ENCODE measurements at regions not wholly inside any gene's neighbourhood (a gene's known extent, or its start where the extent isn't known, plus 50 kb on each side); places are given as distances from the start of the nearest gene placed in this dataset.

DNA sequence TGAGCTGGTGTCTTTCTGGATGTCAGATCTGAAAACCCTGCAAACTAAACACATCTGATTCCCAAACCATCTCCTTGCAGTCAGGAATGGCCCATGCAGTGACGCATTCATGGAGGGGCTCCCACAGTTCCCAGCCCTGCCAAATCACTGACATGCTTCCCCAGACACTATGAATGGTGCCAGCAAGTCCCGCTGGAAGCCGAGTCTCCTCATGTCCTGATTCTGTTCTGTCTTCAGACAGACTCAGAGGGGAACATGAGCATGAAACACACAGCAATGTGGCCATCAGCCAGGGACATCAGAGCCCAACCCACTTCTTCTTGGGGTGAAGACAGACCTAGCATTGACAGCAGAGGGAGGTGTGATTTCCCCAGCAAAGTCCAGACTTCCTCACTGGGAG, 83.7 kb downstream of the TTC32 start:
- FAIRE-seq = no peak
- Histone ChIP-seq H3K27me3 (ENCODE audit: control insufficient read depth in 3 of 3, insufficient read depth in 3 of 3, low read length in 3 of 3) (no peaks in the 10 kb centered on the region), H3K27ac (ENCODE audit: low read depth in 1 of 3, low read length in 2 of 3) (no peak overlapping the region), H3K9me3 (ENCODE audit: control insufficient read depth in 2 of 2, insufficient read depth in 1 of 2, low read depth in 1 of 2, low read length in 1 of 2) (no peaks in the 10 kb centered on the region), H3K4me1 (ENCODE audit: control insufficient read depth in 3 of 3, insufficient read depth in 2 of 3, low read depth in 1 of 3, low read length in 2 of 3) (no peaks in the 10 kb centered on the region), H3K4me3 (ENCODE audit: low read depth in 1 of 3, low read length in 3 of 3) (no peak overlapping the region), H3K36me3 (ENCODE audit: control insufficient read depth in 3 of 3, insufficient read depth in 2 of 3, low read depth in 1 of 3, low read length in 3 of 3) (no peaks in the 10 kb centered on the region)
- 86 to 91% (median 87%) methylated on average over 3 of the region's 3 CpGs for WGBS, 3 donors
- no peak for DNase-seq

DNA sequence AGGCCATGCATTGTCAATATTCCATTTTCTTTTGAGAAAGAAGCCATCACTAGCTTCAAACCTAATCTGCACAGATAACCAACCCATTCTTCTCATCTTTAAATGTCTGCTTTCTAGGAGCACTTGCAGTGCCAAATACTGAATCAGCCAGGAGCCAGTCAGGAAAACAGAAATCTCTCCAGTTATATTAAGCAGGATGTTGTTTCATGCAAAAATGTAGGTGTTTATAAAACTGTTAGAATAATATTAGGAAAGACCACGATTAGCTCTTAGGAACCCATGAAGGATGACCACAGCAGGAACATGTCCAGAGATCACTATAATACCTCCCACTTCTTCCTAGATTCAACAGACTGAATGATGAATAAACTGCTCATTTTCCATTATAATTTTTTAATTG, 86.0 kb downstream of the TTC32 start:
- H3K4me1 ChIP-seq (ENCODE audit: control insufficient read depth in 3 of 3, insufficient read depth in 2 of 3, low read depth in 1 of 3, low read length in 2 of 3) = no peaks in the 10 kb centered on the region
- FAIRE-seq = no peak
- WGBS, 3 donors = 56 to 68% (median 56%) methylated on average over 1 of the region's 1 CpG

DNA sequence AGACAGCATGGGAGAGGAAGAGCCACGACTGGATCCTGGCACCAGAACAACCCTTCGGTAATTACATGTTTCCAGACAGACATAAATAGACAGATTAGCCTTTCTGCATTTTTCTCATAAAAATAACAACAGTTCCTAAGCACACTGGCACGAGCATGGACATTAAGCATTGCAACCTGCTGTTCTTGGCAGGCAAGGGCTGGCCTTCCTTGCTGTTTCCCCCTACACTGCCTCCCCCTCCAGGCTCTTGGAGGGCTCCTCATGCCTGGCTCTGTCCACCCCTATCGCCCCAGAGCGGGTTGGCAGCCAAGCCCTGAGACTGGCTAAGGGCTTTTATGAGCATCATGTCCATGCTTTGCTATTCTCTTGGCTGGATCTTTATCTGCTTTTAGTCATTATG, 89.6 kb downstream of the TTC32 start:
- H3K4me1 ChIP-seq (ENCODE audit: control insufficient read depth in 3 of 3, insufficient read depth in 2 of 3, low read depth in 1 of 3, low read length in 2 of 3) = no peaks in the 10 kb centered on the region
- 58 to 69% (median 66%) methylated on average over 5 of the region's 5 CpGs for WGBS, 3 donors
- H3K36me3 ChIP-seq (ENCODE audit: control insufficient read depth in 3 of 3, insufficient read depth in 2 of 3, low read depth in 1 of 3, low read length in 3 of 3) = no peaks in the 10 kb centered on the region
- no peaks in the 10 kb centered on the region for H3K27me3 ChIP-seq (ENCODE audit: control insufficient read depth in 3 of 3, insufficient read depth in 3 of 3, low read length in 3 of 3)
- DNase-seq (no peak), FAIRE-seq (no peak)
- no peak overlapping the region for H3K4me3 ChIP-seq (ENCODE audit: low read depth in 1 of 3, low read length in 3 of 3)
- no peaks in the 10 kb centered on the region for H3K9me3 ChIP-seq (ENCODE audit: control insufficient read depth in 2 of 2, insufficient read depth in 1 of 2, low read depth in 1 of 2, low read length in 1 of 2)
- H3K27ac ChIP-seq (ENCODE audit: low read depth in 1 of 3, low read length in 2 of 3) = no peak overlapping the region

More for the DNA sequence above, 86.0 kb downstream of the TTC32 start:
- no peaks in the 10 kb centered on the region for H3K9me3 ChIP-seq (ENCODE audit: control insufficient read depth in 2 of 2, insufficient read depth in 1 of 2, low read depth in 1 of 2, low read length in 1 of 2)
- DNase-seq = no peak
- no peak overlapping the region for H3K4me3 ChIP-seq (ENCODE audit: low read depth in 1 of 3, low read length in 3 of 3)
- no peaks in the 10 kb centered on the region for H3K27me3 ChIP-seq (ENCODE audit: control insufficient read depth in 3 of 3, insufficient read depth in 3 of 3, low read length in 3 of 3)
- H3K36me3 ChIP-seq (ENCODE audit: control insufficient read depth in 3 of 3, insufficient read depth in 2 of 3, low read depth in 1 of 3, low read length in 3 of 3) = no peaks in the 10 kb centered on the region
- H3K27ac ChIP-seq (ENCODE audit: low read depth in 1 of 3, low read length in 2 of 3) = no peak overlapping the region

DNA sequence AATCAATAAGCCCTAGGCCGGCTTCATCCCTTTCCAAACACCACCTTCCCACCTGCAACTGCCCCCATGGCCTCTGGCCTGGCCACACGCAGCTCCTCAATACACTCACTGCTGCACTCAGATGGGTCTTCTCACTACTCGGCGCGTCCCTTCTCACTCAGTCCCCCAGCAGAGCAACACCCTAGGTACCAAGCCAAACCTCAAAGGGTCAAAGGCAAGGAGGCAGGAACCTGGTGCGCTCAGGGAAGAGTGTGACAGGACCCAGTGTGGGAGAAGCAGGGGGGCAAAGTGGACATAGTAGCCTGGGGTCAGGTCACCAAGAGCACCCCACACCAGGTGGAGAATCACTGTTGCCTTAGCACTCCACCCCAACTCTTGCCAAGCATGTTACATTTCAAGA, 90.6 kb downstream of the TTC32 start:
- H3K27me3 ChIP-seq (ENCODE audit: control insufficient read depth in 3 of 3, insufficient read depth in 3 of 3, low read length in 3 of 3) = no peaks in the 10 kb centered on the region
- DNase-seq = no peak
- no peak overlapping the region for H3K27ac ChIP-seq (ENCODE audit: low read depth in 1 of 3, low read length in 2 of 3)
- WGBS, 3 donors = 89 to 95% (median 95%) methylated on average over 6 of the region's 6 CpGs
- no peaks in the 10 kb centered on the region for H3K4me1 ChIP-seq (ENCODE audit: control insufficient read depth in 3 of 3, insufficient read depth in 2 of 3, low read depth in 1 of 3, low read length in 2 of 3)
- no peaks in the 10 kb centered on the region for H3K36me3 ChIP-seq (ENCODE audit: control insufficient read depth in 3 of 3, insufficient read depth in 2 of 3, low read depth in 1 of 3, low read length in 3 of 3)
- H3K4me3 ChIP-seq (ENCODE audit: low read depth in 1 of 3, low read length in 3 of 3) = no peak overlapping the region
- H3K9me3 ChIP-seq (ENCODE audit: control insufficient read depth in 2 of 2, insufficient read depth in 1 of 2, low read depth in 1 of 2, low read length in 1 of 2) = no peaks in the 10 kb centered on the region
- FAIRE-seq = no peak

DNA sequence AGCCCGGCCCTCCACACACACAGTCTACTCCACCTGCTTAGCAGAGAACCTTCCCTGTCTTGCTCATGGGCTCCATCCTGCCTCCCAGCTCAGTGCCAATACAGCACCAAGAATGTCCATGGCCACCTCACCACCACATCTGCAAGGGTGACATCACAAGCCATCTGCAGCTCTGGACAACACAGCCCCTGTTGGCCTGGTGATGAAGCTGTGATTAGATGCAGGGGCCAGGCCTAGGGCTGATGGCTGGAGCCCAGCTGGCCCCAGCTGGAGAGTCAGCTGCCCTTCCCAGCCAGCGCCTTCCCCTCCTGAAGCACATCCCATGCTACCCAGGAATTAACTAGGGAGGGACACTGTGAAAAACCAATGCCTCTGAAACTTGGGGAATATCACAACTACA, 91.1 kb downstream of the TTC32 start:
- WGBS, 3 donors = 65 to 86% (median 78%) methylated on average over 2 of the region's 2 CpGs
- Histone ChIP-seq H3K27me3 (ENCODE audit: control insufficient read depth in 3 of 3, insufficient read depth in 3 of 3, low read length in 3 of 3) (no peaks in the 10 kb centered on the region), H3K4me1 (ENCODE audit: control insufficient read depth in 3 of 3, insufficient read depth in 2 of 3, low read depth in 1 of 3, low read length in 2 of 3) (no peaks in the 10 kb centered on the region), H3K4me3 (ENCODE audit: low read depth in 1 of 3, low read length in 3 of 3) (no peak overlapping the region), H3K27ac (ENCODE audit: low read depth in 1 of 3, low read length in 2 of 3) (no peak overlapping the region), H3K36me3 (ENCODE audit: control insufficient read depth in 3 of 3, insufficient read depth in 2 of 3, low read depth in 1 of 3, low read length in 3 of 3) (no peaks in the 10 kb centered on the region), H3K9me3 (ENCODE audit: control insufficient read depth in 2 of 2, insufficient read depth in 1 of 2, low read depth in 1 of 2, low read length in 1 of 2) (no peaks in the 10 kb centered on the region)
- DNase-seq = no peak
- no peak for FAIRE-seq

DNA sequence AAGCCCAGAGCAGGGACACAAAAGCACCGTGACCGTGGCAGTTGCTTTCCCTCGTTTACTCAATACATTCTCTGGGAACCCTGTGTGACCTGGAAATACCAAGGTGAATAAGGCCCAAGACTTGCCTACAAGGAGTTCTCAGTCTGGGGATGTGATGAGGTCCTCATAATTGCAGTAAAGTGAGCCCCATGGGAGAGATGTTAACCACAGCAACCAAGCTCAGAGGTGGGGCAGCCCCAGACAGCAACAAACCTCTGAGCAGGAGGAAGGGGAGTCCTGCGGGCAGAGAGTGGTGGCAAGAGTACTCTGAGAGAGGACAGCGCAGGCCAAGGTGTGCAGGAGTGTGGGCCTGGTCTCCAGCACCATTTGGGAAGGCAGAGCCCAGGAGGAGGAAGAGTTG, 91.6 kb downstream of the TTC32 start:
- H3K27me3 ChIP-seq (ENCODE audit: control insufficient read depth in 3 of 3, insufficient read depth in 3 of 3, low read length in 3 of 3) = no peaks in the 10 kb centered on the region
- no peaks in the 10 kb centered on the region for H3K9me3 ChIP-seq (ENCODE audit: control insufficient read depth in 2 of 2, insufficient read depth in 1 of 2, low read depth in 1 of 2, low read length in 1 of 2)
- H3K36me3 ChIP-seq (ENCODE audit: control insufficient read depth in 3 of 3, insufficient read depth in 2 of 3, low read depth in 1 of 3, low read length in 3 of 3) = no peaks in the 10 kb centered on the region
- H3K27ac ChIP-seq (ENCODE audit: low read depth in 1 of 3, low read length in 2 of 3) = no peak overlapping the region
- 77 to 80% (median 78%) methylated on average over 5 of the region's 5 CpGs for WGBS, 3 donors
- H3K4me1 ChIP-seq (ENCODE audit: control insufficient read depth in 3 of 3, insufficient read depth in 2 of 3, low read depth in 1 of 3, low read length in 2 of 3) = no peaks in the 10 kb centered on the region
- DNase-seq = no peak
- no peak overlapping the region for H3K4me3 ChIP-seq (ENCODE audit: low read depth in 1 of 3, low read length in 3 of 3)
- no peak for FAIRE-seq

DNA sequence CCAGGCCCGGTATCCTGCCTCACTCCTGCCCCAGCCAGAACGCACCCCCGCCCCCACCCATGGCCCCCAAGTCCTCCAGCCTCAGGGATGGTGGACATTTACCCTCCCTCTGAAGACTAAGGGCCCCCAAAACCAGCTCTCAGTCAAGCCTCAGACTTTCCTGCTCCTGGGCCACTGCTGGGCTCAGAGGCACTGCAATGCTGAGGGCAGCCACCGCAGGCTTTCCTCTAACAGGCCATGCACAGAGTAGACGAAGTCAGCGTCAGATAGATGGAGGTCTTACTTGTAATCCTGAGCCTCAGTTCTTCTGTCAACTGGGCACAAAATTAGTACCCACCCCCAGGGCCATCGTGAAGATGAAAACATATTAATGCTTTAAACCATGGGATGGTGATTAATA, 92.6 kb downstream of the TTC32 start:
- WGBS, 3 donors = 69 to 82% (median 71%) methylated on average over 7 of the region's 7 CpGs
- DNase-seq (no peak), FAIRE-seq (no peak)
- Histone ChIP-seq H3K36me3 (ENCODE audit: control insufficient read depth in 3 of 3, insufficient read depth in 2 of 3, low read depth in 1 of 3, low read length in 3 of 3) (no peaks in the 10 kb centered on the region), H3K9me3 (ENCODE audit: control insufficient read depth in 2 of 2, insufficient read depth in 1 of 2, low read depth in 1 of 2, low read length in 1 of 2) (no peaks in the 10 kb centered on the region), H3K4me1 (ENCODE audit: control insufficient read depth in 3 of 3, insufficient read depth in 2 of 3, low read depth in 1 of 3, low read length in 2 of 3) (no peaks in the 10 kb centered on the region), H3K27ac (ENCODE audit: low read depth in 1 of 3, low read length in 2 of 3) (no peak overlapping the region), H3K4me3 (ENCODE audit: low read depth in 1 of 3, low read length in 3 of 3) (no peak overlapping the region), H3K27me3 (ENCODE audit: control insufficient read depth in 3 of 3, insufficient read depth in 3 of 3, low read length in 3 of 3) (no peaks in the 10 kb centered on the region)

DNA sequence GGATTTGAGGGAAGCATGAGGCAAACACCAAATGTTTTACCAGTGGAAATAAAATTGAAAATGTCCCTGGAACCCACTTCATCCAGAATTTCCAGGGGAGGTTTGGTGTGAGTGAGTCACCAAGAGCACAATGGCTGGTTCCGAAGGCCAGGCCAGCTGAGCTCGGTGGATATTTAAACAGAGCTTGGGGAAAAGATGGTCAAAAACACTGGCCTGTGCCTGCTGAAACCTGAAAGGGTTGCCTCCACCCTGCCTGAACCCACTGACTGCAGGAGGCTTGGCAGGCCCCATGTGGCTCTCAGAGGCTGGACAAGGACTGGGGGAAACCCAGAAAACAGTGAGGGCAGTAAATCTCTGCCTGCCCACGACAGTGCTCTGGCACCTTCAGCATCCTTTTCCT, 93.9 kb downstream of the TTC32 start:
- 68 to 71% (median 71%) methylated on average over 3 of the region's 3 CpGs for WGBS, 3 donors
- no peak for DNase-seq
- Histone ChIP-seq H3K36me3 (ENCODE audit: control insufficient read depth in 3 of 3, insufficient read depth in 2 of 3, low read depth in 1 of 3, low read length in 3 of 3) (no peaks in the 10 kb centered on the region), H3K9me3 (ENCODE audit: control insufficient read depth in 2 of 2, insufficient read depth in 1 of 2, low read depth in 1 of 2, low read length in 1 of 2) (no peaks in the 10 kb centered on the region), H3K27ac (ENCODE audit: low read depth in 1 of 3, low read length in 2 of 3) (no peak overlapping the region), H3K4me3 (ENCODE audit: low read depth in 1 of 3, low read length in 3 of 3) (no peak overlapping the region), H3K27me3 (ENCODE audit: control insufficient read depth in 3 of 3, insufficient read depth in 3 of 3, low read length in 3 of 3) (no peaks in the 10 kb centered on the region), H3K4me1 (ENCODE audit: control insufficient read depth in 3 of 3, insufficient read depth in 2 of 3, low read depth in 1 of 3, low read length in 2 of 3) (no peaks in the 10 kb centered on the region)
- no peak for FAIRE-seq

DNA sequence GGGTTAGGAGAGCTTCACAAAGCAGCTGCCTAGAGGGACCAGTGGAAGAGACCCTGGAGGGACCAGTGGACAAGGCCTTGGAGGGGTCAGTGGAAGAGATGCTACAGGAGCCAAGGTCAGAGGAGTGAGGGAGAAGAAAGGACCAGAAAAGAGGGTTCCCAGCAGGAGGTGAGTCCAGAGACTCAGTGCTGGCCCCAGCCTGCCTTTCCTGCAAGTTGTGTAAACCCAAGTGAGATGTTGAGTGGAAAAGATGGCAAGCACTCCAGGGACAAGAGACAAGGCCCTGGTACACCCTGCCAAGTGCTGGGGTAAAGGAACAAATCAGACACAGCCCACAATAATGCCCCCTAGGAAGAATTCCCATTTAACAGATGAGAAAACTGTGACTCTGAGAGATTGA, 94.4 kb downstream of the TTC32 start:
- H3K4me1 ChIP-seq (ENCODE audit: control insufficient read depth in 3 of 3, insufficient read depth in 2 of 3, low read depth in 1 of 3, low read length in 2 of 3) = no peaks in the 10 kb centered on the region
- FAIRE-seq = no peak
- DNase-seq = no peak

More for the DNA sequence above, 94.4 kb downstream of the TTC32 start:
- Histone ChIP-seq H3K4me3 (ENCODE audit: low read depth in 1 of 3, low read length in 3 of 3) (no peak overlapping the region), H3K9me3 (ENCODE audit: control insufficient read depth in 2 of 2, insufficient read depth in 1 of 2, low read depth in 1 of 2, low read length in 1 of 2) (no peaks in the 10 kb centered on the region), H3K36me3 (ENCODE audit: control insufficient read depth in 3 of 3, insufficient read depth in 2 of 3, low read depth in 1 of 3, low read length in 3 of 3) (no peaks in the 10 kb centered on the region), H3K27me3 (ENCODE audit: control insufficient read depth in 3 of 3, insufficient read depth in 3 of 3, low read length in 3 of 3) (no peaks in the 10 kb centered on the region), H3K27ac (ENCODE audit: low read depth in 1 of 3, low read length in 2 of 3) (no peak overlapping the region)
